Keratinocyte (primary cell): ENCODE measurements at regions not wholly inside any gene's neighbourhood (a gene's known extent, or its start where the extent isn't known, plus 50 kb on each side); places are given as distances from the start of the nearest gene placed in this dataset.

ENCODE experiments used
- EZH2 ChIP-seq: IDR thresholded peaks from one replicate; pipeline ENCODE4 v1.6.1; 2012; ENCODE audit warnings: inconsistent platforms, mild to moderate bottlenecking, low read length, moderate library complexity
- TF ChIP-seq, protein P1 (sequence below), 3 experiments: IDR thresholded peaks in 1 of 3; conservative IDR thresholded peaks in 1 of 3; optimal IDR thresholded peaks in 1 of 3; 2 replicates in 2 of 3; 3 replicates in 1 of 3; pipeline versions ENCODE3 to v1.5.1; 2011; ENCODE audit warnings: low read length in 3 of 3, mild to moderate bottlenecking in 3 of 3, moderate library complexity in 2 of 3, control low read depth in 1 of 3, inconsistent platforms in 1 of 3; ENCODE audit not compliant: insufficient read depth in 2 of 3; ENCODE audit errors: extremely low read depth in 1 of 3

DNA sequence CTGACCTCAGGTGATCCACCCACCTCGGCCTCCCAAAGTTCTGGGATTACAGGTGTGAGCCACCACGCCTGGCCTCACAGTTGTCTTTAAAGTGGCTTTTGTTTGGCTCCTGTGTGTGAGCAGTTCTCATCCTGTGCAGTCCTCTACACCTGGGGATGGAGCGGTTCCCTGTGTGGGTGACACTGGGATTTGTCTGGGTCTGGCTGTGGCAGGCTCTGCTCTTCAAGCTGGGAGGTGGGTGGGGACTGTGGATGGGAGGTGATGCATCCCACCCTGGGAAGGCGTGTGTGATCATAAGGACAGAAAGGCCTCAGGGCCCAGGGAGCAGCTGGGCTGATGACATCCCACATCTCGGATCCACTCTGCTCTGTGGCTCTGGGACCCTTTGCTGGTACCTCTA, 1266.8 kb downstream of the BRD1 start:
- TF ChIP-seq EZH2: no peak
- TF ChIP-seq, protein P1, sequence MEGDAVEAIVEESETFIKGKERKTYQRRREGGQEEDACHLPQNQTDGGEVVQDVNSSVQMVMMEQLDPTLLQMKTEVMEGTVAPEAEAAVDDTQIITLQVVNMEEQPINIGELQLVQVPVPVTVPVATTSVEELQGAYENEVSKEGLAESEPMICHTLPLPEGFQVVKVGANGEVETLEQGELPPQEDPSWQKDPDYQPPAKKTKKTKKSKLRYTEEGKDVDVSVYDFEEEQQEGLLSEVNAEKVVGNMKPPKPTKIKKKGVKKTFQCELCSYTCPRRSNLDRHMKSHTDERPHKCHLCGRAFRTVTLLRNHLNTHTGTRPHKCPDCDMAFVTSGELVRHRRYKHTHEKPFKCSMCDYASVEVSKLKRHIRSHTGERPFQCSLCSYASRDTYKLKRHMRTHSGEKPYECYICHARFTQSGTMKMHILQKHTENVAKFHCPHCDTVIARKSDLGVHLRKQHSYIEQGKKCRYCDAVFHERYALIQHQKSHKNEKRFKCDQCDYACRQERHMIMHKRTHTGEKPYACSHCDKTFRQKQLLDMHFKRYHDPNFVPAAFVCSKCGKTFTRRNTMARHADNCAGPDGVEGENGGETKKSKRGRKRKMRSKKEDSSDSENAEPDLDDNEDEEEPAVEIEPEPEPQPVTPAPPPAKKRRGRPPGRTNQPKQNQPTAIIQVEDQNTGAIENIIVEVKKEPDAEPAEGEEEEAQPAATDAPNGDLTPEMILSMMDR (optimal IDR thresholded peaks at IDR 0.05 in 1 of 3, IDR thresholded peaks at IDR 0.05 in 1 of 3, conservative IDR thresholded peaks at IDR 0.05 in 1 of 3; ENCODE audit: extremely low read depth in 1 of 3, insufficient read depth in 2 of 3, low read length in 3 of 3): no peak
